ENCODE measurements at regions not wholly inside any gene's neighbourhood (a gene's known extent, or its start where the extent isn't known, plus 50 kb on each side); places are given as distances from the start of the nearest gene placed in this dataset.
A peak's percentile ranks its signal among the peaks of the same experiment; 100 is the strongest.

DNA sequence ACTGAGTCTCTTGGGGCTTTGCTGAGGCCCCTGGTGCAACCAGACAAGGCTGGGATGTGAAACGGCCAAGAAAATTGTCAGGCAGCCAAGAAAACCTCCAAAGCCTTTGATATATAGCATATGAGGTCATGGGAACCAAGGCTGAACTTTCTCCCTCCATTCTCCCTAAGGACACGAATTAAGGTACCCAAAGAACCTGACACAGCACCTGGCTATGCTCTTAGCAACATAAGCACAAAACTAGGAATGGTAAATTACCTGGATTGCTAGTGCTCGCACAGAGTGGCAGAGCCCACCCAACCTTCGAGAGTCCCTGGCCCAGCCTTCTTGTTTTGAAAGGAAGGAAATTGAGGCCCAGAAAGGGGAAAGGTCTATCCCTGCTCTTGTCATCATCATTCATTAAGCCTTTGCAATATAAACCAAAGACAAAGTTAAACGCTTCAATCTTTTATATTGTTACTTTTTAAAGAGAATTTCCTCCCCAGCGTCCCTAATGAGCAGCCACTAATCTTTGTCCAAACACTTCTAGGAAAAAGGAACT lies 220.0 kb upstream of the NR4A3 start:
- Mint-ChIP-seq H3K36me3 (no peaks in the 10 kb centered on the region), H3K27me3 (ENCODE audit: low read depth in 3 of 3) (peaks cover 0 to 5% (median 4%) of the 10 kb centered on the region in 3 donors), H3K9me3 (peaks cover 0 to 4% (median 0%) of the 10 kb centered on the region in 7 donors), H3K4me3 (no peak overlapping the region), H3K27ac (no peak overlapping the region), H3K4me1 (peaks cover 3% of the 10 kb centered on the region)
- no peak overlapping the region for H3K4me3 ChIP-seq (replicated peaks in 1 of 3; ENCODE audit: low read depth in 2 of 3, low read length in 3 of 3)
- DNase-seq: no peak
- H3K9me3 ChIP-seq (replicated peaks in 1 of 2; ENCODE audit: control insufficient read depth in 1 of 2, insufficient read depth in 1 of 2, low read length in 2 of 2): no peaks in the 10 kb centered on the region
- H3K36me3 ChIP-seq (replicated peaks in 1 of 2; ENCODE audit: control insufficient read depth in 1 of 2, insufficient read depth in 2 of 2, low read length in 2 of 2): no peaks in the 10 kb centered on the region
- no peak overlapping the region for H3K27ac ChIP-seq (ENCODE audit: low read depth in 1 of 2, low read length in 2 of 2)
- no peaks in the 10 kb centered on the region for H3K27me3 ChIP-seq (ENCODE audit: control insufficient read depth in 2 of 2, insufficient read depth in 2 of 2, low read length in 2 of 2)
- intact Hi-C loops (cut with micrococcal nuclease): no loop called here
- TF ChIP-seq, protein P1, sequence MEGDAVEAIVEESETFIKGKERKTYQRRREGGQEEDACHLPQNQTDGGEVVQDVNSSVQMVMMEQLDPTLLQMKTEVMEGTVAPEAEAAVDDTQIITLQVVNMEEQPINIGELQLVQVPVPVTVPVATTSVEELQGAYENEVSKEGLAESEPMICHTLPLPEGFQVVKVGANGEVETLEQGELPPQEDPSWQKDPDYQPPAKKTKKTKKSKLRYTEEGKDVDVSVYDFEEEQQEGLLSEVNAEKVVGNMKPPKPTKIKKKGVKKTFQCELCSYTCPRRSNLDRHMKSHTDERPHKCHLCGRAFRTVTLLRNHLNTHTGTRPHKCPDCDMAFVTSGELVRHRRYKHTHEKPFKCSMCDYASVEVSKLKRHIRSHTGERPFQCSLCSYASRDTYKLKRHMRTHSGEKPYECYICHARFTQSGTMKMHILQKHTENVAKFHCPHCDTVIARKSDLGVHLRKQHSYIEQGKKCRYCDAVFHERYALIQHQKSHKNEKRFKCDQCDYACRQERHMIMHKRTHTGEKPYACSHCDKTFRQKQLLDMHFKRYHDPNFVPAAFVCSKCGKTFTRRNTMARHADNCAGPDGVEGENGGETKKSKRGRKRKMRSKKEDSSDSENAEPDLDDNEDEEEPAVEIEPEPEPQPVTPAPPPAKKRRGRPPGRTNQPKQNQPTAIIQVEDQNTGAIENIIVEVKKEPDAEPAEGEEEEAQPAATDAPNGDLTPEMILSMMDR (IDR thresholded peaks at IDR 0.05): no peak
- no peaks in the 10 kb centered on the region for H3K79me2 ChIP-seq (ENCODE audit: insufficient read depth, low read length)
- H2AFZ ChIP-seq (ENCODE audit: insufficient read depth, low read depth, low read length, poor library complexity, severe bottlenecking): no peak overlapping the region
- H3K9ac ChIP-seq (ENCODE audit: insufficient read depth, low read length, poor library complexity, severe bottlenecking): no peak overlapping the region
- no CpG with 5 or more reads among the region's 6 CpGs for WGBS (ENCODE audit: insufficient coverage)
- peaks cover 0 to 1% of the 10 kb centered on the region in 2 donors for H3K4me1 ChIP-seq (ENCODE audit: control insufficient read depth in 1 of 2, insufficient read depth in 2 of 2, low read length in 2 of 2)
- no peak overlapping the region for H3K4me2 ChIP-seq (replicated peaks; ENCODE audit: extremely low read depth, low read length, poor library complexity, severe bottlenecking)
- no peaks in the 10 kb centered on the region for H4K20me1 ChIP-seq (ENCODE audit: insufficient read depth, low read length)

DNA sequence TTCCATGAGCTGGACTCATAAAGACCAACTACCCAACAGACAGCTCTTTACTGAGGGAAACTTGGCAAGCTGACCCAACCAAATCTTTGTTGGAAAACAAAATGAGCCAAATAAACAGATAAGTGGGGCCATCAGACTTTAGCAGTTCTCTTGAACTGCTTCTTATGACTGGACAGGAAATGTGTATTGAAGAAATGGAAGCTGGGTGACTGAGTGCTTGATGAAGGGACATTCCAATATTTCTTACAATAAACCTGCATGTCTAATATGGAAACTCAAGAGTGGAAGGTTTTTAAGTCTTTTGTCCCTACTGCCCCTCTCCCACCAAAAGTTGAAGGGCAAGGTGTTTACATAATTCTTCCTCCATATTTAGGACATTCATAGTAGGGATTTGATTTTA lies 218.8 kb upstream of the NR4A3 start:
- Mint-ChIP-seq H3K9me3 (peaks cover 0 to 4% (median 0%) of the 10 kb centered on the region in 7 donors), H3K27me3 (ENCODE audit: low read depth in 3 of 3) (peaks cover 2 to 5% (median 3%) of the 10 kb centered on the region in 3 donors), H3K27ac (peak overlapping the region in 1 of 7 donors; percentile 33), H3K36me3 (no peaks in the 10 kb centered on the region), H3K4me1 (no peaks in the 10 kb centered on the region), H3K4me3 (no peak overlapping the region)
- H3K79me2 ChIP-seq (ENCODE audit: insufficient read depth, low read length): no peaks in the 10 kb centered on the region
- H3K4me1 ChIP-seq (ENCODE audit: control insufficient read depth in 1 of 2, insufficient read depth in 2 of 2, low read length in 2 of 2): no peaks in the 10 kb centered on the region
- H3K4me2 ChIP-seq (replicated peaks; ENCODE audit: extremely low read depth, low read length, poor library complexity, severe bottlenecking): no peak overlapping the region
- TF ChIP-seq, protein P1 (IDR thresholded peaks at IDR 0.05): no peak
- no peak overlapping the region for H2AFZ ChIP-seq (ENCODE audit: insufficient read depth, low read depth, low read length, poor library complexity, severe bottlenecking)
- no peak overlapping the region for H3K27ac ChIP-seq (ENCODE audit: low read depth in 1 of 2, low read length in 2 of 2)
- no peak overlapping the region for H3K9ac ChIP-seq (ENCODE audit: insufficient read depth, low read length, poor library complexity, severe bottlenecking)
- no peaks in the 10 kb centered on the region for H3K9me3 ChIP-seq (replicated peaks in 1 of 2; ENCODE audit: control insufficient read depth in 1 of 2, insufficient read depth in 1 of 2, low read length in 2 of 2)
- H3K36me3 ChIP-seq (replicated peaks in 1 of 2; ENCODE audit: control insufficient read depth in 1 of 2, insufficient read depth in 2 of 2, low read length in 2 of 2): no peaks in the 10 kb centered on the region
- no peaks in the 10 kb centered on the region for H4K20me1 ChIP-seq (ENCODE audit: insufficient read depth, low read length)
- no peaks in the 10 kb centered on the region for H3K27me3 ChIP-seq (ENCODE audit: control insufficient read depth in 2 of 2, insufficient read depth in 2 of 2, low read length in 2 of 2)
- intact Hi-C loops (cut with micrococcal nuclease): no loop called here
- no peak overlapping the region for H3K4me3 ChIP-seq (replicated peaks in 1 of 3; ENCODE audit: low read depth in 2 of 3, low read length in 3 of 3)
- DNase-seq: peak in 1 of 3 donors; percentile 55

Measured in CD14-positive monocyte (primary cell).